ENCODE measurements at regions not wholly inside any gene's neighbourhood (a gene's known extent, or its start where the extent isn't known, plus 50 kb on each side); places are given as distances from the start of the nearest gene placed in this dataset.

- no peak overlapping the region for H3K4me3 ChIP-seq (ENCODE audit: low read depth, low read length)
- no peak for DNase-seq (ENCODE audit: low read depth)
- TF ChIP-seq CTCF (IDR thresholded peaks at IDR 0.05; ENCODE audit: low read depth, low read length, missing control alignments), result no peak
These were observed 611.7 kb downstream of the ZIC1 start for GRCh38 chr3:148020861-148021260.

DNA sequence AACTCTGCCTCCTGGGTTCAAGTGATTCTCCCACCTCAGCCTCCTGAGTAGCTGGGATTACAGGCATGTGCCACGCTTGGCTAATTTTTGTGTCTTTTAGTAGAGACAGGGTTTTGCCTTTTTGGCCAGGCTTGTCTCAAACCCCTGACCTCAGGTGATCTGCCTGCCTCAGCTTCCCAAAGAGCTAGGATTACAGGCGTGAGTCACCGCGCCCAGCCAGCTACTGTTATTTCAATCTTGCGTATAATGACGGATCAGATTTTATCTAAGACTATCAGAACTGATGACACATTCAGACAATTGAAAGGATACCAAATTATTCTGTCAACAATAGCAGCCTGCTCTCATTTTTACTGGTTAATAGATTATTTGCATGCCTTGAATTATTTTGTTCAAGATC lies 612.2 kb downstream of the ZIC1 start:
- TF ChIP-seq CTCF (IDR thresholded peaks at IDR 0.05; ENCODE audit: low read depth, low read length, missing control alignments), result no peak
- H3K4me3 ChIP-seq (ENCODE audit: low read depth, low read length), result no peak overlapping the region
- DNase-seq (ENCODE audit: low read depth), result no peak

DNA sequence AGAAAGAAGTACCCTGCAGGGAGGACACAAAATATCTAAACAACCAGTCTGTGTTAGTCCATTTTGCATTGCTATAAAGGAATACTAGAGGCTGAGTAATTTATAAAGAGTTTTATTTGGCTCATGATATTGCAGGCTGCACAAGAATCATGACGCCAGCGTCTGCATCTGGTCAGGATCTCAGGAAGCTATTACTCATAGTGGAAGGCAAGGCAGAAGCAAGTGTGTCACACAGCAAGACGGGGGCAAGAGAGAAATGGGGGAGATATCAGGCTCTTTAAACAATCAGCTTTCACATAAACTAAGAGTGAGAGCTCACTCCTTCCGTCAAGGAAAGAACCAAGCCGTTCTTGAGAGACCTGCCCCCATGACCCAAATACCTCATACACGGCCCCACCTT lies 614.8 kb downstream of the ZIC1 start:
- no peak overlapping the region for H3K4me3 ChIP-seq (ENCODE audit: low read depth, low read length)
- no peak for DNase-seq (ENCODE audit: low read depth)
- TF ChIP-seq CTCF (IDR thresholded peaks at IDR 0.05; ENCODE audit: low read depth, low read length, missing control alignments), result no peak

DNA sequence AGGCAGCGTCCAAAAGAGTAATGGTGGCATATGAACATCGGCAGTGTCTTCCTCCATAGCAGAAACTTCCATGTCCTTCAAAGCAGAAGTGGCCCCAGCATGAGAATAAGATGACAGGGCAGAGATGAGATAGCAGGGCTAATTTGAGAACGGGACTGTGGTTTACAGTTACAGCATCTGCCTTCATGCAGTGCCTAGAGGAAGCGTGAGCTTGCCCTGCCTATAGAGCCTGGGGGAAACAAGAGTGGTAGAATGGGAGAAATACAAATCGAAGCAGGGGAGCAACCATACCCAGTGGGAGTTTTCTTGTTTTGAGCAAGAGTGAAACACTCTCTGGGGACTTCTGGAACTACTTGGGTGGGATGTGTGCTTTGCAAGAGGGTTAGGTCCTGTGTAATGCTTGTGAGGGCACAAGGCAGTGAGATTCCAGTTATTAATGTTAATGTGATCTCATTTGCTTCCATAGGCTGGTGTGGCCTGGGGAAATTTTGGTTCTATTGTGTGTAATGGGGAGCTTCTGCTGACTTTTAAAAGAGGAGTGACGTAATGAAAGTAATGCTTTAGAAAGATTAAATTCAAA lies 616.9 kb downstream of the ZIC1 start:
- H3K4me3 ChIP-seq (ENCODE audit: low read depth, low read length), result no peak overlapping the region
- no peak for DNase-seq (ENCODE audit: low read depth)

DNA sequence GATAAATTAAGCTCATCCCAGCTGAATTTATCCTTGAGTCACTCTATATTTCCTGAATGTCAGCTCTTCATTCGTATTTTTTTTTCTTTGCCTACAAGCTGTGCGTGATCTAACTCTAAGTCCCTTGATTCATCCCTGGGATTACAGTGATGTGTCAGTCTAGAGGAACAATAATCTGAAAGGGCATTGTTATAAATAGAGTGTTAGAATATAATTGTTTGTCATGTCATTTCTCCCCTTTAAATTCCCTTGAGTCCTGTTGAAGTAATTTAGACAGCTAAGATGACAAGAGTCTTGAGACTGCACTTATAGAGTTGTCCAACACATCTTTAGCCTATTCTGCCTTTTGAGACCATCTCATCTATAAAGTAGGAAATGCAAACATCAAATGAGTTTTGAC lies 621.8 kb downstream of the ZIC1 start:
- no peak overlapping the region for H3K4me3 ChIP-seq (ENCODE audit: low read depth, low read length)
- TF ChIP-seq CTCF (IDR thresholded peaks at IDR 0.05; ENCODE audit: low read depth, low read length, missing control alignments), result no peak
- no peak for DNase-seq (ENCODE audit: low read depth)

More for the DNA sequence above, 616.9 kb downstream of the ZIC1 start:
- no peak for TF ChIP-seq CTCF (IDR thresholded peaks at IDR 0.05; ENCODE audit: low read depth, low read length, missing control alignments)

DNA sequence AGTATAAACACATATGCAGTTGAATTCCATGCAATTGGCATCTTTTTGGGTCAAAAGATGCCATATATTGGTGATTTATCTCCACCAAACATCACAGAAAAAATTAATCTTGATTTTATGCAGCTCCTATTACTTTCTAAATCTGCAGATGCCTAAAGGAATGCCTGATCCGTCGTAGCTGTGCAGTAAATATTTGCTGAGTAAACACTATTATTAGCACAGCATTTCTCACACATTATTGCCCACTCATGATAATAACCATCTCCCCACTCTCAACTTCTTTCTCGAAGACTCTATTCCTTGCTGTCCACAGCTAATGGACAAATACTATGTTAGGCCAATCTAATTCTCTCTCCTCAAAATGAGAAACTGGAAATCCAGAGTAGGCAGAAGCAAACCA lies 625.2 kb downstream of the ZIC1 start:
- H3K4me3 ChIP-seq (ENCODE audit: low read depth, low read length), result no peak overlapping the region
- TF ChIP-seq CTCF (IDR thresholded peaks at IDR 0.05; ENCODE audit: low read depth, low read length, missing control alignments), result no peak
- no peak for DNase-seq (ENCODE audit: low read depth)

DNA sequence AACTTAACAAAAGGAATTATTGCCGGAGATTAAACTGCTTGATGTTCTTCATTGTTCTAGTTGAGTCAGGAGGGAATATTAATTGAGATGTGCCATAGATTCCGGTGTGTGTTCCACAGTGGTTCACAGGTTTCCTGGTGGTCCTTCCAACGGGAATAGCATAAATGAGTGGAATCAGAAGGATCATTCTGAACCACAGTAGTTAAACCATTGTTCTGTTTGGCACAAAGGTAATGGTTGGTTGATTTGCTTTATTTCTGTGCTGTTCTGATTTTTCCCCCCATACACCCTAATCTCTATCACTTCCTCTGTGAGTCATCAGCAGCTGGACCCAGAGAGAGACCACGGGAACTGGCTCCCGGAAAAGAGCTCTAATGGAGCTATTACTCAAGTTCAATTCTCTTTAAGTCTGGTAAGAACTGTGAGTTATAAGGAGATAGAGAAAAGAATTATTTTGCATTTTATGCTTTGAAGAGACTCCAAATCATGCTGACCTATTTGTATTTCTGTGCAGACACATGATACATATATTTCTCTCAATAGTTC lies 627.2 kb downstream of the ZIC1 start:
- no peak for DNase-seq (ENCODE audit: low read depth)
- TF ChIP-seq CTCF (IDR thresholded peaks at IDR 0.05; ENCODE audit: low read depth, low read length, missing control alignments), result no peak
- H3K4me3 ChIP-seq (ENCODE audit: low read depth, low read length), result no peak overlapping the region

Measured in GM12864 (cell line).